Right atrium auricular region (tissue), 2 donors: ENCODE measurements at regions not wholly inside any gene's neighbourhood (a gene's known extent, or its start where the extent isn't known, plus 50 kb on each side); places are given as distances from the start of the nearest gene placed in this dataset.

Source experiments
- DNase-seq: peaks from one replicate; pipeline ENCODE4 v3.0.0-alpha.2; 2019; ENCODE audit warnings: low spot score
- H3K27ac ChIP-seq, 2 donors: fragments of 200-600 bp; sonication (generic); 1 replicate in 1 of 2; 2 replicates in 1 of 2; pipeline ENCODE4 v1.5.1; 2016 to 2019
- H3K27me3 ChIP-seq, 2 donors: fragments of 200-600 bp; sonication (generic); one replicate each; pipeline versions ENCODE4 v1.5.1 to v1.6.0; 2017 to 2019
- H3K36me3 ChIP-seq: fragments of 200-600 bp; sonication (generic); one replicate; pipeline ENCODE4 v1.5.1; 2016
- H3K4me1 ChIP-seq, 2 donors: fragments of 200-600 bp; sonication (generic); one replicate each; pipeline versions ENCODE4 v1.5.1 to v1.6.0; 2017 to 2019
- H3K4me3 ChIP-seq, 2 donors: fragments of 200-600 bp; sonication (generic); 1 replicate in 1 of 2; 2 replicates in 1 of 2; pipeline ENCODE4 v1.5.1; 2017 to 2019; ENCODE audit warnings: mild to moderate bottlenecking in 1 of 2, moderate library complexity in 1 of 2
- H3K9me3 ChIP-seq, 2 donors: fragments of 200-600 bp; sonication (generic); one replicate each; pipeline ENCODE4 v1.5.1; 2019
- TF ChIP-seq, protein P1 (sequence below), 2 donors: fragments of 200-600 bp; sonication (generic); IDR thresholded peaks; one replicate each; pipeline ENCODE4 v1.5.1; 2019; ENCODE audit warnings: antibody characterized with exemption in 2 of 2

DNA sequence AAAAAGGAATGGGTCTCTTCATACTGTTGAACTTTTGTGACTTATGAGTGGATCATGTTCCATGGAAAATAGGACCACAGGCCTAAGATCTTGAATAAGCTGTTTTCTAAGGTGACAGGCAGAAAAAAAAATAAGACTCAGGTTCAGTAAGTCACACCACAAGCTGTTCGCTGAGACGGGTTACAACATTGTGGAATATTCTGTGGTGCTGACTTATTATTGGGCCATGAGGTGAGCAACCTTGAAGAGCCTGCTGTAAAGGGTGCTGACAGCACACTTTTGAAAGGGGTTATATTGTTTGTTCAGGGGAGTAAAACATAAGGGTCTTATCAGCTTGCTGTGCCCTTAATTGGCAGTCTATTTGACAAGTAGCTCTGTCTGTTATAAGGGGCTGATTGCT, 439.8 kb upstream of the SLC14A2 start:
- Histone ChIP-seq H3K9me3 (no peaks in the 10 kb centered on the region), H3K27me3 (no peaks in the 10 kb centered on the region), H3K4me3 (no peak overlapping the region), H3K4me1 (no peaks in the 10 kb centered on the region), H3K27ac (no peak overlapping the region), H3K36me3 (no peaks in the 10 kb centered on the region)
- TF ChIP-seq, protein P1, sequence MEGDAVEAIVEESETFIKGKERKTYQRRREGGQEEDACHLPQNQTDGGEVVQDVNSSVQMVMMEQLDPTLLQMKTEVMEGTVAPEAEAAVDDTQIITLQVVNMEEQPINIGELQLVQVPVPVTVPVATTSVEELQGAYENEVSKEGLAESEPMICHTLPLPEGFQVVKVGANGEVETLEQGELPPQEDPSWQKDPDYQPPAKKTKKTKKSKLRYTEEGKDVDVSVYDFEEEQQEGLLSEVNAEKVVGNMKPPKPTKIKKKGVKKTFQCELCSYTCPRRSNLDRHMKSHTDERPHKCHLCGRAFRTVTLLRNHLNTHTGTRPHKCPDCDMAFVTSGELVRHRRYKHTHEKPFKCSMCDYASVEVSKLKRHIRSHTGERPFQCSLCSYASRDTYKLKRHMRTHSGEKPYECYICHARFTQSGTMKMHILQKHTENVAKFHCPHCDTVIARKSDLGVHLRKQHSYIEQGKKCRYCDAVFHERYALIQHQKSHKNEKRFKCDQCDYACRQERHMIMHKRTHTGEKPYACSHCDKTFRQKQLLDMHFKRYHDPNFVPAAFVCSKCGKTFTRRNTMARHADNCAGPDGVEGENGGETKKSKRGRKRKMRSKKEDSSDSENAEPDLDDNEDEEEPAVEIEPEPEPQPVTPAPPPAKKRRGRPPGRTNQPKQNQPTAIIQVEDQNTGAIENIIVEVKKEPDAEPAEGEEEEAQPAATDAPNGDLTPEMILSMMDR (IDR thresholded peaks at IDR 0.05), result no peak
- no peak for DNase-seq

DNA sequence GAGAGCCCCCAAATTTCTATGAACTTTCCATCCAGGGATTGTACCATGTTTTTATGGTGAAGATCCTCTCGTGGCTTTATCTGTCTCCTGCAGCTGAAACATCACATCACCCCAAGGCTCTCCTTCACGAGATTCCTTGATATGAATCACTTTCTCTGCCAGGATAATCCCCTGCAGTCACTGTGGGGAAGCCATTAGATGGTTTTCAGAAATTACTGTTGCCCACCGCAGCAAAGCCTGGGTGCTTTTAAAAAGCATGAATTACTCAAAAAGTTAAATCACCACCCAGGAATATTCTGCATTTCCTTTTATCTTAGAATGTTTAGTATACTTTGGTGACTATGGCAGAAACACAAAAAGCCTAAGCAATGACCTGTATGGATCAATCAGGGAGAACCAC, 428.4 kb upstream of the SLC14A2 start:
- DNase-seq, result no peak
- Histone ChIP-seq H3K27me3 (no peaks in the 10 kb centered on the region), H3K4me3 (no peak overlapping the region), H3K4me1 (no peaks in the 10 kb centered on the region), H3K9me3 (no peaks in the 10 kb centered on the region), H3K36me3 (no peaks in the 10 kb centered on the region), H3K27ac (no peak overlapping the region)
- TF ChIP-seq, protein P1 (IDR thresholded peaks at IDR 0.05), result no peak

DNA sequence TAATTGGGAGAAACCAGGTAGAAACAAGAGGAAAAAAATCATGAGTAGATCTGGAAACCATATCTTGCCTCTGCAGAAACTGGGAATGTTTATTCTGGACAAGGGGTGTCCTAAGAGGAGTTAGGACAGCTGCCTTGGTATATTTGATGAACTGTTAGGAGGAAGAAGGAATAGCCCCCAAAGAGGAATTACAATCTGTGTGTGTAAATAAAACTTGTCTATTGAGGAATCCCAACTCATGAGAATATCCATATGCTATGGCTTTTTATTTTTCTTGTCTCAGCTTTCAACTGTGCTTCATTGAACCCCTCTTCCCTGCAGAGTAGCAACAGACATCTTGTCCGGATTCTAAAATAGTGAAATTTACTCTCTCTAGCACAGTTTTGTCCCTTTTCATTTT, 423.5 kb upstream of the SLC14A2 start:
- H3K36me3 ChIP-seq, result no peaks in the 10 kb centered on the region
- no peak overlapping the region for H3K27ac ChIP-seq
- no peak for DNase-seq
- no peaks in the 10 kb centered on the region for H3K9me3 ChIP-seq
- no peaks in the 10 kb centered on the region for H3K27me3 ChIP-seq
- TF ChIP-seq, protein P1 (IDR thresholded peaks at IDR 0.05), result no peak
- no peaks in the 10 kb centered on the region for H3K4me1 ChIP-seq
- H3K4me3 ChIP-seq, result no peak overlapping the region

DNA sequence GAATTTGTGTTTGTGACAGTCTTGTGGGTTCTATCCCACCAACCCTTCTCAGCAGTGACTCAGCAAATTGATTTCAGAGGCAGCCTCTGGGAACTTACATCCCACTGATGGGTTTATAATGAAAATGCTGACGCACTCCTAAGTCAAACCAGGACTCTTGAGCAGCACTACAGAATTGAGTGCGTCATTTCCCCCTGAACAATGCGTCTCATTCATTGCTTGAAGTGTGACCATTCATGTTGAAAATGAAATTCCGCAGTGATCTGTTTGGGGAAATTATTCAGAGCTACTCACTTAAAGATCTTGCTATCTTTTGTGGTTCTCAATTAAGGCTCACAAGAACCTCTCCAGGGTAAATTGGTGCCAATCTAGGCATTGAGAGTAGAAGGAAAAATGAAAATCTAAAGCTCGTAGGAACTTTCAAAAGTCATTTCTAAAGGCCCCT, 417.7 kb upstream of the SLC14A2 start:
- Histone ChIP-seq H3K36me3 (no peaks in the 10 kb centered on the region), H3K27me3 (no peaks in the 10 kb centered on the region), H3K9me3 (no peaks in the 10 kb centered on the region), H3K4me3 (no peak overlapping the region), H3K4me1 (no peaks in the 10 kb centered on the region), H3K27ac (no peak overlapping the region)
- TF ChIP-seq, protein P1 (IDR thresholded peaks at IDR 0.05), result no peak
- no peak for DNase-seq

DNA sequence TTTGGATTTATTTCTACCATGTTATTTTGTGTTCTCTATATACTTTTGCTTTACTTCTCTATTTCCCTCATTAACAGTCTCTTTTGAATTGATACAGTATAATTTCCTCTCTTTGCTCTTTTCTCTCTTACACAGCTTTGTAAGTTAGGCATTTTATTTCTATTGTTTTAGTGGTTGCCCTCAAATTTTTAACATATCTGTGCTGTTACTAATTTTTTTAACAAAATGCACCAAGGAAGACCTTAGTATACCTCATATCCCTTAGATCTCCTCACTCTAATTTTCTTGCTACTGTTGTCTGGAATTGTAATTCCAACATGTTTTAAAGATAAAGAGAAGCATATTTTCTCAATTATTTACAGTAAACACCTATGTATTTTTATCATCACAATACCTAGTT, 416.8 kb upstream of the SLC14A2 start:
- Histone ChIP-seq H3K9me3 (no peaks in the 10 kb centered on the region), H3K36me3 (no peaks in the 10 kb centered on the region), H3K4me3 (no peak overlapping the region), H3K4me1 (no peaks in the 10 kb centered on the region), H3K27me3 (no peaks in the 10 kb centered on the region), H3K27ac (no peak overlapping the region)
- TF ChIP-seq, protein P1 (IDR thresholded peaks at IDR 0.05), result no peak
- no peak for DNase-seq

DNA sequence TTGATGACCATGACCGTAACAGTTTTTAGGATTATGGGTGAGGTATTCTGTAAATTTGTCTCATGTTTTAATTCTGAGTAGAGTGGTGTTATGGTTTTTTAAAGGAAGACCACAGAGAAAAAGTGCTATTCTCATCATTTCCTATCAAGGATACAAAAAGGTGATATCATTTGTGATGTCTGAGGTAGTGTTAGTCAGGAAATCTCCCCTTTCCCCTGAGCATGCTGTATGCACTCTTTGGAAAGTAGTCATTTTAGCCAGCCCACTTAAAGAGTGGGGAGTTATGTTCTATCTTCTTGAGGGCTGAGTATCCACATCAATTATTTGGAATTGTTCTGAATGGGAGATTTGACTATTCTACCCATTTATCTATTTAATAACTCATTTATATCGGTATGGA, 414.2 kb upstream of the SLC14A2 start:
- no peaks in the 10 kb centered on the region for H3K9me3 ChIP-seq
- H3K4me1 ChIP-seq, result no peaks in the 10 kb centered on the region
- no peak for DNase-seq
- no peak overlapping the region for H3K27ac ChIP-seq
- H3K4me3 ChIP-seq, result no peak overlapping the region
- H3K27me3 ChIP-seq, result no peaks in the 10 kb centered on the region
- TF ChIP-seq, protein P1 (IDR thresholded peaks at IDR 0.05), result no peak
- H3K36me3 ChIP-seq, result no peaks in the 10 kb centered on the region
